Uterus (tissue), 2 donors: ENCODE measurements at regions not wholly inside any gene's neighbourhood (a gene's known extent, or its start where the extent isn't known, plus 50 kb on each side); places are given as distances from the start of the nearest gene placed in this dataset.

ENCODE experiments used
- CTCF ChIP-seq, 4 experiments: fragments of 200-600 bp in 2 of 4; fragments of 450-650 bp in 2 of 4; sonication (generic) in 2 of 4; IDR thresholded peaks; one replicate each; pipeline ENCODE4 v1.5.1; 2016 to 2019; ENCODE audit warnings: antibody characterized with exemption in 4 of 4, mild to moderate bottlenecking in 2 of 4, moderate library complexity in 1 of 4
- POLR2A ChIP-seq, 2 donors: fragments of 450-650 bp; IDR thresholded peaks; one replicate each; pipeline ENCODE4 v1.6.1; 2016; ENCODE audit warnings: antibody characterized with exemption in 2 of 2, mild to moderate bottlenecking in 1 of 2, moderate library complexity in 1 of 2

- TF ChIP-seq POLR2A (IDR thresholded peaks at IDR 0.05) (no peak), CTCF (IDR thresholded peaks at IDR 0.05) (no peak)
Observed at GRCh38 chr2:82278416-82278815, 1973.9 kb upstream of the LRRTM1 start.
